ENCODE measurements at regions not wholly inside any gene's neighbourhood (a gene's known extent, or its start where the extent isn't known, plus 50 kb on each side); places are given as distances from the start of the nearest gene placed in this dataset.

DNA sequence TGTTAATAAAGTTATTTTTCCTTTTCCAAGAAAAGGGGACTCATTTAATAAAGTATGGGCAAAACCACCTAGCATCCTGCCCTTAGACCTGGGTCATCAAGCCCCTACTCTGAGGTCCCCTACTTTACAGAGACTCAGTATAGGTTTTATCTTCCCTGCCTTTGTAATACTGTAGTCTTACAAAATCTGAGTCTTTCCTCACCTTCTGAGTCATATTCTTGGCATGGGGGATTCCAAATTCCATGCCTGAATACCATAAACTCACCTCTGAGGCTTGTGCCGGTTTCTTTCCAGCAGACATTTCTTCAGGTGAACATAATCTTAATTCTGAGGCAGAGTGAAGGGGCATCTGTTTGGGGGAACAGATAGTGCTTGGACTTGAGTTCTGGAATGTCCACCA lies 282.5 kb downstream of the KCNA4 start:
- no peaks in the 10 kb centered on the region for H3F3A ChIP-seq (ENCODE audit: insufficient read depth)
- no peaks in the 10 kb centered on the region for H3K79me2 ChIP-seq (ENCODE audit: insufficient read depth, low read length)
- H3K9ac ChIP-seq (ENCODE audit: low read length), result no peak overlapping the region
- H3K9me2 ChIP-seq (replicated peaks; ENCODE audit: insufficient read depth, low read length), result no peaks in the 10 kb centered on the region
- no peaks in the 10 kb centered on the region for H4K20me1 ChIP-seq (ENCODE audit: low read depth, low read length)
- TF ChIP-seq, protein P1, sequence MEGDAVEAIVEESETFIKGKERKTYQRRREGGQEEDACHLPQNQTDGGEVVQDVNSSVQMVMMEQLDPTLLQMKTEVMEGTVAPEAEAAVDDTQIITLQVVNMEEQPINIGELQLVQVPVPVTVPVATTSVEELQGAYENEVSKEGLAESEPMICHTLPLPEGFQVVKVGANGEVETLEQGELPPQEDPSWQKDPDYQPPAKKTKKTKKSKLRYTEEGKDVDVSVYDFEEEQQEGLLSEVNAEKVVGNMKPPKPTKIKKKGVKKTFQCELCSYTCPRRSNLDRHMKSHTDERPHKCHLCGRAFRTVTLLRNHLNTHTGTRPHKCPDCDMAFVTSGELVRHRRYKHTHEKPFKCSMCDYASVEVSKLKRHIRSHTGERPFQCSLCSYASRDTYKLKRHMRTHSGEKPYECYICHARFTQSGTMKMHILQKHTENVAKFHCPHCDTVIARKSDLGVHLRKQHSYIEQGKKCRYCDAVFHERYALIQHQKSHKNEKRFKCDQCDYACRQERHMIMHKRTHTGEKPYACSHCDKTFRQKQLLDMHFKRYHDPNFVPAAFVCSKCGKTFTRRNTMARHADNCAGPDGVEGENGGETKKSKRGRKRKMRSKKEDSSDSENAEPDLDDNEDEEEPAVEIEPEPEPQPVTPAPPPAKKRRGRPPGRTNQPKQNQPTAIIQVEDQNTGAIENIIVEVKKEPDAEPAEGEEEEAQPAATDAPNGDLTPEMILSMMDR (IDR thresholded peaks at IDR 0.05; ENCODE audit: insufficient read depth, low read length, poor library complexity, severe bottlenecking), result no peak
- TF ChIP-seq EZH2phosphoT487 (conservative IDR thresholded peaks at IDR 0.05; ENCODE audit: low read length), result no peak
- H3K27me3 ChIP-seq (ENCODE audit: low read length), result no peaks in the 10 kb centered on the region
- H3K36me3 ChIP-seq (ENCODE audit: low read length), result no peaks in the 10 kb centered on the region
- no peak overlapping the region for H3K4me2 ChIP-seq (ENCODE audit: low read depth, low read length, poor library complexity, severe bottlenecking)
- no peak overlapping the region for H2AFZ ChIP-seq (ENCODE audit: low read depth, low read length, severe bottlenecking)
- H3K4me3 ChIP-seq (ENCODE audit: insufficient read depth, low read length, poor library complexity, severe bottlenecking), result no peak overlapping the region
- no peaks in the 10 kb centered on the region for H3K9me3 ChIP-seq (ENCODE audit: insufficient read depth, low read length)
- H3K27ac ChIP-seq (ENCODE audit: low read depth, low read length), result no peak overlapping the region

DNA sequence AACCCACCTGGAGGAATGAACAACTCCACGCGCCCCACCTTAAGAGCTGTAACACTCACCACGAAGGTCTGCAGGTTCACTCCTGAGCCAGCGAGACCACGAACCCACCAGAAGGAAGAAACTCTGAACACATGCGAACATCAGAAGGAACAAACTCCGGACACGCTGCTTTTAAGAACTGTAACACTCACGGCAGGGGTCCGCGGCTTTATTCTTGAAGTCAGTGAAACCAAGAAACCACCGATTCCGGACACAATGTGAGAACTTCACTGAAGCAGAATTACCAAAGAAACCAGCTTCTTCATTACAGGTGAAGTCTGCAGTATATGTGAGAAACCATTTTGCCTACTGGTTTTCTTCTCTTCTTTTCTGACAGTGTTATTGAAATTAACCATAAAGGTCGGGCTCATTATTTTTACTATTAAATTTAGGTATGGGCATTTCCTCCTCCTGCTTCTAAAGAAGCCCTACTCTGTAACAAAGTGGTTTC lies 303.0 kb downstream of the KCNA4 start:
- Histone ChIP-seq H3K27me3 (ENCODE audit: low read length) (no peaks in the 10 kb centered on the region), H3K79me2 (ENCODE audit: insufficient read depth, low read length) (no peaks in the 10 kb centered on the region), H3K4me3 (ENCODE audit: insufficient read depth, low read length, poor library complexity, severe bottlenecking) (no peak overlapping the region), H4K20me1 (ENCODE audit: low read depth, low read length) (no peaks in the 10 kb centered on the region), H3K9me3 (ENCODE audit: insufficient read depth, low read length) (no peaks in the 10 kb centered on the region), H3K9me2 (replicated peaks; ENCODE audit: insufficient read depth, low read length) (no peaks in the 10 kb centered on the region), H3K9ac (ENCODE audit: low read length) (no peak overlapping the region), H3F3A (ENCODE audit: insufficient read depth) (no peaks in the 10 kb centered on the region), H2AFZ (ENCODE audit: low read depth, low read length, severe bottlenecking) (no peak overlapping the region), H3K36me3 (ENCODE audit: low read length) (no peaks in the 10 kb centered on the region), H3K27ac (ENCODE audit: low read depth, low read length) (no peak overlapping the region), H3K4me2 (ENCODE audit: low read depth, low read length, poor library complexity, severe bottlenecking) (no peak overlapping the region)
- TF ChIP-seq, protein P1 (IDR thresholded peaks at IDR 0.05; ENCODE audit: insufficient read depth, low read length, poor library complexity, severe bottlenecking), result no peak
- TF ChIP-seq EZH2phosphoT487 (conservative IDR thresholded peaks at IDR 0.05; ENCODE audit: low read length), result no peak

DNA sequence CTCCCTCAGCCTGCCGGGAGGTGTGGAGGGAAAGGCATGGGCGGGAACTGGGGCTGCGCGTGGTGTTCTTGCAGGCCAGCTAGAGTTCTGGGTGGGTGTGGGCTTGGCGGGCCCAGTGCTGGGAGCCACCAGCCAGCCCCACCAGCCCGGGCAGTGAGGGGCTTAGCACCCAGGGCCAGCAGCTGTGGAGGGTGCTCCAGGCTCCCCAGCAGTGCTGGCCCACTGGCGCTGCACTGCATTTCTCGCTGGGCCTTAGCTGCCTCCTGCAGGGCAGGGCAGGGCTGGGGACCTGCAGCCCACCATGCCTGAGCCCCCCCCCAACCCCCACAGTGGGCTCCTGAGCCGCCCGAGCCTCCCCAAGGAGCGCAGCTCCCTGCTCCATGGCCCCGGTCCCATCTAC lies 304.2 kb downstream of the KCNA4 start:
- H3K4me3 ChIP-seq (ENCODE audit: insufficient read depth, low read length, poor library complexity, severe bottlenecking), result no peak overlapping the region
- H3K9me2 ChIP-seq (replicated peaks; ENCODE audit: insufficient read depth, low read length), result no peaks in the 10 kb centered on the region
- no peak overlapping the region for H3K4me2 ChIP-seq (ENCODE audit: low read depth, low read length, poor library complexity, severe bottlenecking)
- no peaks in the 10 kb centered on the region for H3K79me2 ChIP-seq (ENCODE audit: insufficient read depth, low read length)
- no peaks in the 10 kb centered on the region for H4K20me1 ChIP-seq (ENCODE audit: low read depth, low read length)
- no peak overlapping the region for H3K27ac ChIP-seq (ENCODE audit: low read depth, low read length)
- no peaks in the 10 kb centered on the region for H3K36me3 ChIP-seq (ENCODE audit: low read length)
- TF ChIP-seq, protein P1 (IDR thresholded peaks at IDR 0.05; ENCODE audit: insufficient read depth, low read length, poor library complexity, severe bottlenecking), result no peak
- TF ChIP-seq EZH2phosphoT487 (conservative IDR thresholded peaks at IDR 0.05; ENCODE audit: low read length), result no peak
- no peaks in the 10 kb centered on the region for H3F3A ChIP-seq (ENCODE audit: insufficient read depth)
- no peak overlapping the region for H2AFZ ChIP-seq (ENCODE audit: low read depth, low read length, severe bottlenecking)
- H3K27me3 ChIP-seq (ENCODE audit: low read length), result no peaks in the 10 kb centered on the region
- no peaks in the 10 kb centered on the region for H3K9me3 ChIP-seq (ENCODE audit: insufficient read depth, low read length)
- no peak overlapping the region for H3K9ac ChIP-seq (ENCODE audit: low read length)

All from SU-DHL-6 (cell line).